GM18508 (cell line): ENCODE measurements at regions not wholly inside any gene's neighbourhood (a gene's known extent, or its start where the extent isn't known, plus 50 kb on each side); places are given as distances from the start of the nearest gene placed in this dataset.

ENCODE experiments used
- ATAC-seq: cut with Tn5 transposase; IDR thresholded peaks from one replicate; pipeline ENCODE4 v1.9.1; 2021; ENCODE audit warnings: moderate number of reproducible peaks; ENCODE audit not compliant: insufficient read depth, unreplicated experiment

DNA sequence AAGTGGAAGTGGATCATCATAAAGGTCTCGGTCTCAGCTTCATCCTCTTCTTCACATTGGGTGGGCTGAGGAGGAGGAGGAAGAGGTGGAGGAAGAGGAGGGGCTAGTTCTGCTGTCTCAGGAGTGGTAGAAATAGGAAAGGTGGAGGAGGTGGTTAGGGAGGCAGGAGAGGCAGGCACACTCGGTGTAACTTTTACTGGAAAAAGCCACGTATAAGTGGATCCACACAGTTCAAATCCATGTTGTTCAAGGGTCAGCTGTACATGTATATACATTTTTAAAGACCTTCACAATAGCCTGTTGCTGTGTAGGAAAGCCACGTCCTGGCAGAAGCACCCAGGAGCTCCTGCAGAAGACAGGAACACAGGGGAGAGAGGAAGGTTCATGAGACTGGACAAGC, 110.3 kb upstream of the RAB12 start:
- ATAC-seq: no peak

DNA sequence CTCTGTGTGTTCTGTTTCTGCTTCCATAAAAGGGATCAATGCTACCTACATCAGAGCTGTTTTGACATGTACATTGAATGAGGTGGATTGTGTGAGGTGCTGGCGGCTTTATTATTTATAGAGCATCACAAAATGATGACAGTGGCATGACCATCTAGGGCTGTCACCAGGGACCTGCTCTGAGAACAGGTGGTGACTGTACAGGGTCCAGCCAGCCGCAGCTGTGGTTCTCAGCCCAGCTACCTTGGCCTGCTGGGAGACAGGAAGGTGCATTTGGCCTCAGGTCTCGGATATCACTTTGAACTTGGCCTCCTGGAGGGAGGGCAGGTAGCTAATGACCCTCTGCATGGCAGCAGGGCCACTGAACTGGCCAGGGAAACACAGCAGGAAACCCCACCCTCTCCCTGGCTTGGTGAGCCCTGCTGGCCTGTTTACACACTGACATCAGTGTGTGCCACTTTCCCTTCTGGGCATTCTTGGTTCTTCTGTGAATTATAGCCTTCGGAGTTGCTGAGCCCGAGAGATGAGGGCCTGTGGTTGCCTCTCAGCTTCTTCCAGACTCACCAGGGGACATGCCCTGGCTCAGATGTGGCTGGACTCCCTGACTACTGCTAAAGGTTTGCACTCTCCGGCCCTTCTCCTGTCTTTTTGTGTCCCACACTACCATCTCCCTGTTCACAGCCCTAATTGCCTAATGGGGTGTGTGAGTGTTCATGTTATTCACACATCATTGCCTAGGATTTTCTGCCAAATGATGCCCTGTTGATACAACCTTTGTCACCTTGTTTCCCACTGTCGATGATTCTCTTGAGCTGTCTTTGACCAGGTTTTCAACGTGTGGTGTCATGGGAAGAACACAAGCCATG, 109.2 kb upstream of the RAB12 start:
- no peak for ATAC-seq

DNA sequence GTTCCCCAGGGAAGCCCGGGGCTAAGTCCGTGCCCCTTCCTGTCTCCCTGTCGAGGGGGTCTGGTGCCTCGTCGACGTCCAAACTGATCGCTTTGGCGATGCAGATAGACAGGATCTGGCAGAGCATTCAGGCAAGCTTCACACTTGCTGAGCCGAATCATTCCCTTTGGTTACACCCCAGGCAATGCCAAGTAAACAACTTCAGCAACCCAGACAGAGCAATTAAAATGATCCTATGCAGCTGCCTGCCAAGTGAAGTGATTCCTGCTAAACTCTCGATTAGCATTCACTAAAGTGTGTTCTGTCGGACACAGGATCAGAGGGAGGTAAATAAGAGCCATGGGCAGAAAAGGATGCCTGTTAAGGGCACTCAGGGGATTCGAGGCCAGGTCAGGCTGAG, 108.2 kb upstream of the RAB12 start:
- no peak for ATAC-seq

DNA sequence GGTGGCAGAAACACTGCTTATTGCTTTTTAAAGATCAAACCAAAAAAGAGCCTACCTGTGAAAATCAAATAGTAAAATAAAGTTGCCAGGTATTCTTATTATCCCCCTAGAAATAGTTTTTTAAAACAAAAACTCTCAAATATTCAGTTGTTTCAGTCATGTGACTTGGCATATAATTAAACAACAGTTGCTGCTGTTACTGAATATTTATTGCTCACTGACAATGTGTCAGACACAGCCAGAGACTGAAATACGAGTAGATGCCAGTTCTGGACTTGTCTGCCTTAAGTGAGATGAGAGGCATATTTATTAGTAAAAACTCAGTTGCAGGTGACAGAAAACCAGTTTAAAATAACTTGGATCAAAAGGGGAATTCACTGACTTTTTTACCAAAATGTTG, 106.0 kb upstream of the RAB12 start:
- no peak for ATAC-seq

DNA sequence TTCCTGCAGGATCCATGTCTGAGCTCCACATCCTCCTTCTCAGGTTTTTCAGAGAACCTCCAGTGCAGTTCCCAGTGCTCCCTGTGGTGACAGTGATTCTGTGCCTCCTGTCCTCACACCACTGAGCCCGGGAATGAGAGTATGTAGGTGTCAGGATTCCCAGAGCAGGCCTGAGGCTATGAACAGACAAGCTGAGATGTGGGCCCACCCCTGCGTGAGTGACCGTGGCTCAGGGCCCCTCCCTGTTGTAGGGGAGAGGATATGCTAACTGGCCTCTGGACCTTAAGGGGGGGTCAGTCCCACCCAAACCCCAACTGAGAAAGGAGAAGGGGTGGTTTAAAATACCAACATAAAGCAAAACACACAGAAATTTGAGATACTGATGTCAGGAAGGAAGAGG, 104.8 kb upstream of the RAB12 start:
- no peak for ATAC-seq

DNA sequence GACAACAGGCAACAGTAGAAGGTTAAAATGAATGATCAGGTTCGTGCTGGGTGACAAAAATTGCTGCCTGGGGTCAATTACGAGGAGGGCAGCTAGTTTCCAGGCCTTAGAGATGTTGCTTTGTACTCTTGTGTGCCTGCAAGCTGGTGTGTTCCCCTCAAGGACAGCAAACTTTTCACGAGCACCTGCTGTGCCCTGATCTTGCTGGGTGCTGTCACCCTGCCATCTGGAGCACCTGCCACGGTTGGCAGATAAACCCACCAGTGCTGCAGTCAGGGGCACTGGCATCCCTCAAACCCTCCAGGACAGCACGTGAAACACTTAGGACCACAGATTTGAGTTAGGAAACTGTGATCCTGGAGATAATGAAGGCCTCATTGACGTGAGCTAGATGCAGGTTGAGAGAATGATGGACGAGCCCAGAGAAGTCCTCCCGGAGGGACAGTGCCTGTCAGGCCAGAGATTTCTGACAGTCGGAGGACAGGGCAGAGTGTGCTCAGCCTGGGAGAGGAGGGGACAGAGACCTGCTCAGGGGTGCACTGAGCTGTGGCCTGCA, 104.3 kb upstream of the RAB12 start:
- ATAC-seq: no peak

DNA sequence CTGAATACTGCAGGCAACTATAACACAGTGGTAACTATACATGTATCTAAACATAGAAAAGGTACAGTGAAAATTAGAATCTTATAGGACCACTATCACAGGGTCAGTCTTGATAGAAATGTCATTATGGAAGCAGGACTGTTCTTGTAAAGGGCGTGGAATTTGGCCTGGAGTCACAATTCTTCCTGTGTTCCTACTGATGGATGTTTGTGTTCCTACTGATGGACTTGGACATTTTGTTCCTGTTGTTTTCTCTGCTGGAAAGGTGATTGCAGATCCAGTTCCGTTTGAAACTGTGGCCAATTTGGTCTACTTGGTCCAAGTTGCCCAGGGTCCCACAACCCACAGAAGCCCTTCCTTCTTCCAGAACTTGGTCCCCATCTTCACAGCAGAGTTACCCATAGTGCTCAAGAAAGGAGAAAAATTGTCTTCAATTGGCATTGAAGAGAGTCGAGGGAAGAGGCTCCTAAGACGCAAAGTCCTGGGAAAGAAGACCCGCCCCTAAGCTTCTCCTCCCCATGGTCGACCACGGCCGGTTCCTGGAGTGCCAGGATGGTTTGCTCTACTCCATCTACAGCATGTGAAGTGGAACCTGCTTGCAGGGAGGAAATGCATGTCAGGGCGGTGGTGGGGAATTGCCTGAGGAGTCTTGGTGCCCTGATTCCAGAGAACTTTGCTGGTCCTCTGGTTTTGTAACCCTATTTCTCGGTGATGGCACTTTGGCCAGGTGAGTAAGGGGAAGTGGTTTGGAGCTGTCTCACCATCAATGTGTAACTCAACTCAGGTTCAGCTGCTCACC, 102.8 kb upstream of the RAB12 start:
- no peak for ATAC-seq

DNA sequence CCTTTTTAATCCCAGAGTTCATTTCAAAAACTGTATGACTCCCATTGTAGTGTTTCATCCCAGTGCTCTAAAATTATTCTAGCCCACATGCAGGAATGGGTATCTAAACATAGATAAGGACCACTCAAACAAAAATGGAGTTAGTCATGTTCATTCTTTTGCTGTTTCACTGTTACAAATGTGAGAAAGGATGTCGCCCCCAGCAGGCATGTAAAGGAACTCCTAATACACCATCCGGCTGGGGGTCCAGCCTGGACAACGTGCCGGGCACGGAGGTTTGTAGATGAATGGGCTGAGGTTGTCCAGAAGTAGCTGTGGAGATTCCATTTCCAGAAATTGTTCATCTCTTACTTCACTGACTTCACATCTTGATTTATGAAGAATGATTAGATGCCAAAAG, 101.9 kb upstream of the RAB12 start:
- ATAC-seq: no peak

DNA sequence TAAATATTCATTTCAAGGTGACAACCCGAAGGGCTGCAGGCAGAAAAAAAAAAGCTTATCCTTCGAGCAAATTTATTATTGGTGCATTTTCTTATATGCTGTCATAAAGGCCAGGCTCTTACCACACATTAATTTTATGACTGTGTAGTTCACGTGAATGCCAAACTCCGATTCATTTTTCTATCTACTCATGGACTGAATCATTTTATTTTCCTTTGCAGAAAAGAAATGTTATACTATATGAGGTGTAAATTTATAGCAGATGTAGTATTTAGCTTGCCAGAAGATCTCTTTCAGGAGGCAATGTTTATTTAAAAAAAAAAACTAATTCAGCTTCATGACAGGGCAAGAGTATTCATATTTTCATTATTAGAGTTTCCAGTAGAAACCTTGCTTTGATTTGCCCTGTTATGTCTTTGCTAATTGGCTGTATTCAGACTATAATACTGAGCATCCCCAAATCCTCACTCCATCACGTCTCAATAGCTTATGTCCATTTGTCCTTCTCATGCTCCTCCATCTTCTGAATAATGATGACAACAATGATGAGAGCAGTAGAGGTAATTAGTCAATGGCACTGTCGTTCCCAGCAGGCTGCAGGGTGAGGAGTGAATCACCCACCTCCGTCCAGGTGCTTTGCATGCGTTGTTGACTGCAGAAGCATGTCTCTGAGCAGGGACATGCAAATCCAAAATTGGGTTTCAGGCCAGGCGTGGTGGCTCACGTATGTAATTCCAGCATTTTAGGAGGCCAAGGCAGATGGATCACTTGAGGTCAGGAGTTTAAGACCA, 101.1 kb upstream of the RAB12 start:
- ATAC-seq: no peak

DNA sequence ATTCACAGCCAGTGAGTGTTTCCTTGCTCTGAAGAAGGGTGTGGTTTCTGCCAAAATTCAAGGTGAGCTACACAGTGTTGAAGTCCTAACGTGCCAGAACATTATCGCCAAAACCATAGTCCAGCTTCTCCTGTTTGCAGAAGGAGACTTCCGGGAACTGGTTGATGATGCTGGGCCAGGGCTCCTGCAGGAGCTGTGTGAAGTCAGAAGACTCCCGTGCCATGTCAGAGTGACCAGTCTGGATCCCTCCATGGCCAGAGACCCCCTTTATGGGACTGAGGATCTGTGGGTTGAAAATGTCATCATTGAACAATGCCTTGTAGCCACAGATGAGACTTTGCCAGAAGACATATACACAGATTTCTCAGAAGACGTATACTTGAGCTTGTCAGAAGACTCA, 96.0 kb upstream of the RAB12 start:
- ATAC-seq: no peak

DNA sequence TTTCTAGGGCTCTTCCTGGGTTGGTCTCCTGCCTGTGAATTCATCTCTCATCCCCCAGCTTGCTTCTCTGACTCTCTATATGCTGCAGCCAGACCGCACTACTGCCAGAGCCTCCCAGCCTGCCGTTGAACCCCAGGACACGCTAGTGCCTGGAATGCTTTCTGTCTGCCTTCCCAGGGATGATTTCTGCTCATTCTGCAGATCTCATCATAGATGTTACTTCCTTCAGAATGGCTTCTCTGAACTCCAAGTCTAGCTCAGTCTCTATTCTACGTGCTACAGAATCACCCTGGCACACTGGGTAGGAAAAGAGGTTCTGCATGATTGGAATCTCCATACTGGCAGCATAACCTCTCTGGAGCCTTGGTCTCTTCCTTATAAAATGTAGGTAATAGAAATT, 94.8 kb upstream of the RAB12 start:
- no peak for ATAC-seq

DNA sequence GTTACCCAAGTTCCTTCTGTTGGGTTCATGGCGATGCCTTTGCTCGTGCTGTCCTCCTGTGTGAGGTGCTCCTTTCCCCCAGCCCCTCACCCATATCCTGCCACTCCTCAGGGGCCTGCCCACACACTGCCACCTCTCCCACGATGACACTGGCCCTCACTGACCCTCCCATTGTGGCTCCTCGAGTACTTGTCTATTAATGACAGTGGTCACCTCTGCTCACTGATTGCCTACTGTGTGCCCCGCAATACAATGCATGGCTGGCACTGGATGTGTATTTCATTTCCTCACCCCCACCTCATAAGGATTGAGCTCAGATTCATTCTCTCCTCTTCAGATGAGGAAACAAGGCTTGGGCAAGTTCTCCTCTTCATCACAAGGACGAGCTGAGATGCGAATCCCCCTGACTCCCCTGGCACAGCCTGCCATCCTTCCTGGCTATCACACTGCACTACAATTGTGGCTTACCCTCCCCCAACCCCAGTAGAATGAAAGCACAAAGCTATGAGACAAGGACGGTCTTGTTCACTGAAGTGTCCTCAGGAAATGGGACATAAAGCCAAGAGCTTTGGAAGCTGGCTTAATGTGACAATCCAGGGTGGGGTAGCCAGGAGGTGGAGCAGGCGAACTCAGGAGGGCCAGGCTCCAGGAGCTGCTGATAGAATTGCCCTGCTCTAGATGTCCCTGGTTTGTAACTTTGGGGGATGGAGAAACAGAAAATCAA, 93.9 kb upstream of the RAB12 start:
- ATAC-seq: no peak

DNA sequence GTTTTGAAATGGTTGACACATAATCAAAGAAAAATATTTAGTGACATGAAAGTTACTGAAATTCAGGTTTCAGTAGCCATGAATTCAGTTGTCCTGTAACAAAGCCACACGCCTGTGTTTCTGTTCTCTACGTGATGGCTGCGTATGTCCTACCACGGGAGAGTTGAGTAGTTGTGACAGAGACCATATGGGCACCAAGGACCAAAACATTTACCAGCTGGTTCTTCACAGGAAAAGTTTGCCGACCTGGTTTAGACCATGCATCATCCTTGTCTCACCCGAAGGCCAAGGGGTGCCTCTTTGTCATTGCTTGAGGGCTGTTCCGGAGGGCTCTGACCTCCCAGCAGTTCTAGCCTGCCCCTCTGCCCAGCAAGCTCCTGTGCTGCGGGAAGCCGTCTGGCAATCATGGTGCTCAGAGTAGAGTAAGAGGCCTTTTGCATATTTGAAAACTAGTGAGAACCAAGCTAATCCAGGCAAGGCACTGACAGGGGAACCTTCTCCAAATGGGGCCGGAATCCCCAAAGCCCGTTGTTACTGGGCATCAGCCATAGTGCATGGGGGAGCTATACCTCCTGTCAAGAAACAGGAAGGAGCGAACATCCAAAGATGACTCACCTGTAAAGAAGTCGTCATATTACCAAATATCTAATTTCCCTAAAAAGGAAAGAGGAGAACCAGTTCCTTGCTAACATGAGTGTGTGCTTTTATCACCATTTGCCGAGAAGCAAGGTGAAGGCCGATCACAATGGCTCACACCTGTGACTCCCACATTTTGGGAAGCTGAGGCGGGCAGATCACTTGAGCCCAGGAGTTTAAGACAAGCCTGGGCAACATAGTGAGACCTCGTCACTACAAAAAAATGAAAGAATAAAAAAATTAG, 92.6 kb upstream of the RAB12 start:
- ATAC-seq: no peak

DNA sequence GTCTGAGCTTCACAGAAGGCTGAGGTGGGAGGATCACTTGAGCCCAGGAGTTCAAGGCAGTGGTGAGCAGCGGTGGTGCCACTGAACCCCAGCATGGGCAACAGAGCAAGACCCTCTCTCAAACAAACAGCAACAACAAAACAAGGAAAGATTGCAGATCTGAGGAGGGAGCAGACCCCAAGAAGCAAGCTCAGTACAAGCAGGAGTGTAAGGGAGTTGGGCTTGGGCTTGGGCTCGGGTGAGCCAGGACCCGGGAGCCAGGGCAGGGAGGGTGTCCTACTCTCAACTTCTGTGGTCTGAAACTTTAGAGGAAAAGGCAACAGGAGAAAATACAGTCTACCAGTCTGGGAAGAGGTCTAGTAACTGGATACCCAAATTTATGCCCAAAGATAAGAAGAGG, 92.0 kb upstream of the RAB12 start:
- ATAC-seq: no peak

DNA sequence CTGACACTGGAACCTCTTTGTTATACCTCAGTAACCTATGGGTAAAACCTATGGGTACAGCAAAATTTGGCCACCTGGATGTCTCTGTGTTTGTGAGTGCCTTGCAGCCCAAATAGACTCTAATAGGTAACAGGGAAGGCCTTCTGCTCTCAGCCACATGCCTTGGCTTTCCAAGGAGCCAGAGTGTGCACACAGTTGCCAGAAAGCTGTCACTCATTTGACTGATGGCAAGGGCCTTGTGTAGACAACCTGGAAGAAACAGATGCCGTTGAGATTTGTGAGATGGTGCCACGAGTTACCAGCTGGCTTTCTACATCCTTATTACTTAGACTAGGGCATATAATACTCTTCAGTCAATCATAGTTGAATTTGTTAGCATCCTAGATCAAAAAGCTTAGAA, 90.1 kb upstream of the RAB12 start:
- no peak for ATAC-seq

DNA sequence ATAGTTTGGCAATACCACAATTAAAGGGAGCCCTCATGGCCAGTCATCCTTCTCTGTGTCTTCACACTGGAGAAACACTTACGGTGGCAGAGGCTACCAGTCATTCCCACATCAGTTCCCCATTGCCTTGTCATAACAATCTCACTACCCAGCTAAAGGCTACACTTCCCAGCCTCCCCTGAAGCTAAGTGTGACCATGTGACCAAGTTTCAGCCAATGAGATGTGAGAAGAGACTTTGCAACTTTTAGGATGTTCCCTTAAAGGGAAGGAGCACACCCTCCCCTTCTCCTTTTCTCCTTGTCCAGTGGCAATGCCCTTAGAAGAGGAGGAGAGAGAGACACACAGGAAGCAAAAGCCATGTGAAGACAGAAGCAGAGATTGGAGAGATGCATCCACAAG, 89.0 kb upstream of the RAB12 start:
- ATAC-seq: no peak

DNA sequence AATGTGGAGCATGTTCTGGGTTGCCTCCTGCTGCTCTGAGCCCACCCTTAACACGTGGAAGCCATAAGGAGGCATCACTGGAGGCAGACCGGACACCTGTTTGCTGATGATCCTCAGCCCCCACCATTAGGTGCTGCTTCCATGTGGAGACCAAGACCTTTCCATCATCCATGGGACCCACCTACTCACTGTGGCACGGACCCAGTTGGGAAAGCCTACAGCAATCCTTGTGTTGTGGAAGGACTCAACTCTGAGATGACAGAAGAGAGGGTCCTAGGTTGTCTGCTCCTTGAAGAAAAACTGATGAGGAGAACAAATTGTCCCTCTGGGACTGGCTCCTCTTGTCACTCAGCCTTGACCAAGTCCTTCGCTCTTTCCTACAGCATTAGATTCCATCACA, 86.5 kb upstream of the RAB12 start:
- no peak for ATAC-seq

DNA sequence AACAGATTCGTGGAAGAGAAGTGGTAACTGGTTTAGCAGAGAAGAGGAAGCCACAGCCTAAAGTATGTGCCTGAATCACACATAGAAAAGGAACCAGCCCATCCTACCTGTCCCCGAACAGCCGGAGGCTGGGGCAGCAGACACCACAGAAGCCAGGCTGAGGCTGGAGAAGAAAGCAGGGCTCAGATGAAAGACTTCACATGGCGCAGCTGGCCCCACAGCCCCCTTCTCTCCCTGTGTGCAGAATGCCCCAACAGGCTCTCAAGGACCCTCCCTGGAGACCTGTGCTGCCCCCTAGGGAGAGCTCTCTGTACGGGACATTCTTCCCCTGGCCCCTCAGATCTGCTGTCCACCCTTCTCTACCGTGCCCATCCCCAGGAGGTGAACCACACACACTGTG, 83.5 kb upstream of the RAB12 start:
- no peak for ATAC-seq

DNA sequence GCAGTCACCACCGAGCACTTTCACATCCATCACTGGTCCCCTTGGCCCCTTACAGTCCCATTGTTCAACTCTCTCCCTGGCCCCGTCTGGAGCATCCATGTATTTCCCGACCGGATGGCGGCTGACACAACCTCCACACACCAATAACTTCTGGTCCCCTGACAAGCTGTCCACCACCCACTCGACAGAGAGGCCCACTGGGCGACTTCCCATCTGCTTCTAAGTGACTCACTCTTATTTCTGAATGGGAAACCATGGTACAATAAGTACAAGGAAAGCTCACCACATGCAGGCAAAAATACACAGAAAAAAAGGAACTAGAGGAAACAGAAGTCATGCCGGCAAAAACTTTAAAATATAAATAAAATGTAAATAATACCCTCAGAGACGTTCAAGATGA, 82.9 kb upstream of the RAB12 start:
- ATAC-seq: no peak
